Common myeloid progenitor, CD34-positive (primary cell): ENCODE measurements at regions not wholly inside any gene's neighbourhood (a gene's known extent, or its start where the extent isn't known, plus 50 kb on each side); places are given as distances from the start of the nearest gene placed in this dataset.

ENCODE experiments used
- CTCF ChIA-PET: fragments of 350-600 bp; sonication (Branson Sonifier 250); formaldehyde crosslinking; loops from one replicate; lab custom pipeline; 2021; ENCODE audit warnings: antibody characterized with exemption; lab: Charles Lee
- POLR2A ChIA-PET: fragments of 350-600 bp; sonication (Branson Sonifier 250); formaldehyde crosslinking; loops from one replicate; lab custom pipeline; 2021; ENCODE audit warnings: antibody characterized with exemption; lab: Charles Lee
- DNase-seq, 3 donors: peaks; one replicate each; pipeline versions ENCODE4 v3.0.0 to v3.0.0-alpha.2; 2013
- H3K27ac ChIP-seq, 2 experiments: 1 replicate in 1 of 2; 2 replicates in 1 of 2; pipeline ENCODE4 v1.7.0; 2013; ENCODE audit warnings: inconsistent platforms in 2 of 2, low read length in 2 of 2, mild to moderate bottlenecking in 2 of 2, low read depth in 1 of 2, moderate library complexity in 1 of 2; ENCODE audit not compliant: severe bottlenecking in 2 of 2, insufficient read depth in 1 of 2, poor library complexity in 1 of 2
- H3K27me3 ChIP-seq, 5 experiments: replicated peaks in 2 of 5; 1 replicate in 3 of 5; 2 replicates in 2 of 5; pipeline versions ENCODE4 v1.6.1 to v1.7.0; 2013; ENCODE audit warnings: low read length in 4 of 5, mild to moderate bottlenecking in 2 of 5, moderate library complexity in 2 of 5, inconsistent platforms in 1 of 5; ENCODE audit not compliant: insufficient read depth in 5 of 5, control insufficient read depth in 4 of 5
- H3K36me3 ChIP-seq, 4 experiments: 1 replicate in 2 of 4; 2 replicates in 2 of 4; pipeline versions ENCODE4 v1.6.1 to v1.7.0; 2013; ENCODE audit warnings: low read length in 3 of 4, control low read depth in 1 of 4, mild to moderate bottlenecking in 1 of 4; ENCODE audit not compliant: control insufficient read depth in 4 of 4, insufficient read depth in 4 of 4
- H3K4me1 ChIP-seq, 4 experiments: 1 replicate in 3 of 4; 2 replicates in 1 of 4; pipeline versions ENCODE4 v1.6.1 to v1.7.1; 2013; ENCODE audit warnings: low read length in 3 of 4, mild to moderate bottlenecking in 3 of 4, control low read depth in 1 of 4, inconsistent platforms in 1 of 4, moderate library complexity in 1 of 4; ENCODE audit not compliant: control insufficient read depth in 4 of 4, insufficient read depth in 4 of 4; ENCODE audit errors: control extremely low read depth in 1 of 4
- H3K4me3 ChIP-seq, 7 experiments: 1 replicate in 4 of 7; 2 replicates in 3 of 7; pipeline versions ENCODE4 v1.5.1 to v1.7.0; 2013; ENCODE audit warnings: mild to moderate bottlenecking in 7 of 7, low read length in 6 of 7, moderate library complexity in 6 of 7, inconsistent platforms in 2 of 7, low read depth in 2 of 7, control low read depth in 1 of 7; ENCODE audit not compliant: insufficient read depth in 4 of 7, control insufficient read depth in 1 of 7; ENCODE audit errors: extremely low read depth in 1 of 7
- H3K9me3 ChIP-seq, 5 experiments: 1 replicate in 4 of 5; 2 replicates in 1 of 5; pipeline versions ENCODE4 v1.6.1 to v1.7.1; 2013; ENCODE audit warnings: low read length in 4 of 5, mild to moderate bottlenecking in 2 of 5, inconsistent platforms in 1 of 5, low read depth in 1 of 5, moderate library complexity in 1 of 5; ENCODE audit not compliant: control insufficient read depth in 4 of 5, insufficient read depth in 2 of 5; ENCODE audit errors: control extremely low read depth in 1 of 5
- WGBS: methylation state at CpG from one replicate; pipeline ENCODE4 v1.1.5; 2013; ENCODE audit not compliant: insufficient coverage; 5-methylcytosine and 5-hydroxymethylcytosine counted together

- Histone ChIP-seq H3K27ac (no peak overlapping the region), H3K4me3 (no peak overlapping the region), H3K36me3 (no peaks in the 10 kb centered on the region), H3K27me3 (no peaks in the 10 kb centered on the region), H3K9me3 (peaks cover 0 to 3% (median 0%) of the 10 kb centered on the region in 5 experiments), H3K4me1 (no peaks in the 10 kb centered on the region)
- no peak for DNase-seq
- WGBS, result 64% methylated on average over 2 of the region's 2 CpGs
- ChIA-PET POLR2A (no interaction called here), CTCF (no interaction called here)
These were observed 567.2 kb downstream of the MBD2 start for GRCh38 chr18:53657257-53657656.

DNA sequence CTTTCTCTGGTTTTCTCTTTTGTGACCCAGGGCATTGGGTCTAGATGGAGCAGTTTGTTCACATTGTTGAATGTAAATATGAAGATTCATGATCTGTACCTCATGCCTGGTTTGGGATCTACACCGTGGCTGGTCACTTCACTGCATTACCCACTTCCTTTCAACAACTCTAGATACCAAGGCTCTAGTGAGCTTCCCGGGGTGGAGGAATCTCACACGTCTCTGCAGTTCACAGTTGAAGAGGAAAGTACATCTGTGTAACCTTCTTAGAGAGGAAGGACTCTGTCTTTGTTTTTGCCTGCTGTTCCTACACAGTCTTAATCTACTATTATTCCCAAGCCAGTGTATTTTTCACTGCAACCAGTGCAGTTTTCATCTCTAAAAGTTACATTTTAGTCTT lies 574.8 kb downstream of the MBD2 start:
- ChIA-PET POLR2A (no interaction called here), CTCF (no interaction called here)
- H3K4me3 ChIP-seq, result no peak overlapping the region
- WGBS, result no CpG with 5 or more reads among the region's 3 CpGs
- H3K27ac ChIP-seq, result no peak overlapping the region
- no peaks in the 10 kb centered on the region for H3K4me1 ChIP-seq
- H3K27me3 ChIP-seq, result no peaks in the 10 kb centered on the region
- no peaks in the 10 kb centered on the region for H3K36me3 ChIP-seq
- H3K9me3 ChIP-seq, result no peaks in the 10 kb centered on the region
- DNase-seq, result no peak

- no peaks in the 10 kb centered on the region for H3K27me3 ChIP-seq
- H3K27ac ChIP-seq, result no peak overlapping the region
- no peak for DNase-seq
- no peaks in the 10 kb centered on the region for H3K9me3 ChIP-seq
- POLR2A ChIA-PET, result interaction anchor here (0.7 kb wide), 1 partner anchor 11 kb away, joined by 3 read pairs; no protein-coding TSS in a partner anchor
- 88% methylated on average over 1 of the region's 2 CpGs for WGBS
- no peak overlapping the region for H3K4me3 ChIP-seq
- no peaks in the 10 kb centered on the region for H3K4me1 ChIP-seq
- CTCF ChIA-PET, result no interaction called here
- no peaks in the 10 kb centered on the region for H3K36me3 ChIP-seq
These were observed 579.5 kb downstream of the MBD2 start for GRCh38 chr18:53644799-53645471.

GRCh38 chr18:53639687-53640086 lies 584.8 kb downstream of the MBD2 start:
- H3K4me1 ChIP-seq, result no peaks in the 10 kb centered on the region
- DNase-seq, result no peak
- ChIA-PET POLR2A (no interaction called here), CTCF (no interaction called here)
- no peaks in the 10 kb centered on the region for H3K36me3 ChIP-seq
- no peak overlapping the region for H3K4me3 ChIP-seq
- no peaks in the 10 kb centered on the region for H3K27me3 ChIP-seq
- no peak overlapping the region for H3K27ac ChIP-seq
- H3K9me3 ChIP-seq, result peaks cover 0 to 3% (median 0%) of the 10 kb centered on the region in 5 experiments

DNA sequence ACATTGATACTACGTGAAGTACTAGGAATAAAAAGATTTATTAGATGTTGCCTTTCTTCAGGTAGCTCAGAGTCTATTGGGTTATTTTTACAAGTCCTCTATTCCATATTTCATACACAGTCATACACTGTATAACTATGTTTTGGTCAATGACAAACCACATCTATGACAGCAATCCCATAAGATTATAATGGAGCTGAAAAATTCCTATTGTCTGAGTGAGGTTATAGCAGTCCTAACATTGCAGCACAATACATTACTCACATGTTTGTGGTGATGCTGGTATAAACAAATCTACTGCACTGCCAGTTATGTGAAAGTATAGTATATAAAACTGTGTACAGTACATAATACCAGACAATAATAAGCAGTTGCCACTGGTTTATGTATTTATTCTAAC lies 595.1 kb downstream of the MBD2 start:
- ChIA-PET CTCF (no interaction called here), POLR2A (no interaction called here)
- no CpG with 5 or more reads among the region's 1 CpG for WGBS
- Histone ChIP-seq H3K27ac (no peak overlapping the region), H3K4me3 (no peak overlapping the region), H3K9me3 (peaks cover 0 to 2% (median 0%) of the 10 kb centered on the region in 5 experiments), H3K4me1 (no peaks in the 10 kb centered on the region), H3K36me3 (no peaks in the 10 kb centered on the region), H3K27me3 (no peaks in the 10 kb centered on the region)
- no peak for DNase-seq

DNA sequence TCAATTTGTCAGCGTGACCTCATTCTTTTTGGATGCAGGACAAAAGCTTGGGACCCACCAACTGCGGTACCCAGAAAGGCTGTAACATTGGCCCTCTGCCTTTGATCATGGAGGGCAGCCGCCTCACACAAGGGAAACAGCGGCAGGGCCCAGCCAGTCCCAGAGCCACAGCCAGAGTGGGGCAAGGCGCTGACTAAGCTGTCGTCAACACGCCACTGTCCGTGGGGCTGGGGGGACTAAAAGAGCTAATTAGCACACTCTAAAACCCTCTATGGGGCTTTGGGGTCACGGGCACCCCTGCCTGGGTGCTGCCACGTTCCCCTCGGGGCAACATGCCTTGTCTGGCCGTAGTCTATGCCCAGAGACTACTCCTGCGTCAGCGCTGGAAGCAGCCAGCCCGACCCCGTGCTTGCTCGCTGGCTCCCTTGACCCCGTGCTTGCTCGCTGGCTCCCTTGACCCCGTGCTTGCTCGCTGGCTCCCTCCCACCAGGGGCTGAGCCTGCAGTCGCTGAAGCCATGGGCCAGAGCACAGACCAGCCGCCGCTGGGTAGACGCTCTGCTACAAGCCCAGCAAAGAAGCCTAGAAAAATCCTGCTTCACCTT lies 598.4 kb downstream of the MBD2 start:
- ChIA-PET CTCF (no interaction called here), POLR2A (no interaction called here)
- WGBS, result 93% methylated on average over 21 of the region's 25 CpGs
- H3K27ac ChIP-seq, result no peak overlapping the region
- H3K4me3 ChIP-seq, result no peak overlapping the region
- no peaks in the 10 kb centered on the region for H3K4me1 ChIP-seq
- DNase-seq, result no peak
- no peaks in the 10 kb centered on the region for H3K36me3 ChIP-seq
- H3K9me3 ChIP-seq, result peaks cover 0 to 2% (median 0%) of the 10 kb centered on the region in 5 experiments
- H3K27me3 ChIP-seq, result no peaks in the 10 kb centered on the region

DNA sequence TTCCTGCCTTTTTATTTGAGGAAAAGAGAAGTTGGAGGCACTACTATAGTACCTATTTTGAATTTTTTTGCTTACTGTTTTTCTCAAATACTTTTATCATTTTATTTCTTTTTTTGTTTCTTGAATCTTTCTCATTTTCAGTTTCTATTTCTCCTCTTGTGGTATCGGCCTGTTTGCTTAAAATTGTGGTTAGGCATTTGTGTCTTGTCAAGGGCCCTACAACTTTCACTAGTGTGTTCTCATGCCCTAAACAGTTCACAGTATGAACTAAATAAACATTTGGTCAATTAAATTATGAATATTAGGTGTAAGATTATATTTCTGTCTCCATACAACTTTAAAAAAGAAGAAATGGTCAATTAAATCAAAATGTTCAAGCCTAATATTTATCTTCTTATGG lies 613.5 kb downstream of the MBD2 start:
- Histone ChIP-seq H3K9me3 (no peaks in the 10 kb centered on the region), H3K4me3 (no peak overlapping the region), H3K27me3 (no peaks in the 10 kb centered on the region), H3K36me3 (no peaks in the 10 kb centered on the region), H3K4me1 (no peaks in the 10 kb centered on the region), H3K27ac (no peak overlapping the region)
- CTCF ChIA-PET, result no interaction called here
- no CpG with 5 or more reads among the region's 1 CpG for WGBS
- POLR2A ChIA-PET, result no interaction called here
- DNase-seq, result no peak
